GM18907 (cell line): ENCODE measurements at regions not wholly inside any gene's neighbourhood (a gene's known extent, or its start where the extent isn't known, plus 50 kb on each side); places are given as distances from the start of the nearest gene placed in this dataset.
"Not testable (repeated sequence)": the region's sequence is repeated elsewhere in the genome, so short reads cannot be mapped to it uniquely, and the experiment has no call there.

ENCODE experiments used
- ATAC-seq: cut with Tn5 transposase; IDR thresholded peaks from one replicate; pipeline ENCODE4 v1.9.1; 2021; ENCODE audit warnings: mild to moderate bottlenecking, moderate library complexity; ENCODE audit not compliant: unreplicated experiment

DNA sequence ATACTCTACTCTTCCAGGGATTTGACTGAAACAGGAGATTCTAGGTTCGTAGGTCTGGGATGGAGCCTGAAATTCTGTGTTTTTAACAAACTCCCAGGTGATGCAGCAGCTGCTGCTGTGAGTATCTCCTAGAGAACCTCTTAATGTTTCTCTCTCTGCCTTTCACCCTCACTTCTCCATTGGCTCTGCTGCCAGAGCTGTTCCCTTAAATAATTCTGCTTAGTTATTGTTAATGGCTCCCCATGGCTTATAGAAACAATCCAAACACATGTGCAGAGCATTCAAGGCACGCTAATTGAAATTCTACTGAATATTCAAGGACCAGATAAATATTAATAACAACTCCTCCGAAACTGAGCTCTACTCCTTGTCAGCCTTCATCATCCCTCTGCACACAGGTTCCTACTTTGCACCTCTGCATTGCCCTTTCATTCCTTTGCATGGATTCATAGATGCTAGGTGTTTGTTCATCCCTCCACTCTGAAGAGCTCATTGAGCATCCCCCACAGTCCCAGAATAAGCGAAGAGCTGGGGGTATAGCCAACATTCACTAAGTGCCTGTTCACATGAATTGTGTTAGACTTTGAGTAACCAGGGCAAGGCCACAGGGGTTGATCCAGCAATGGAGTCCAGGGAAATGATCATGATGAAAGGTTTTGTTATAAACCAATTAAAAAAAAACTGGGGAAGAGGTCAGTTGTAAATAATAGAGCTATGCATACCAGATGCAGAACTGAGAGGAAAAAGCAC, 488.4 kb upstream of the JAG1 start:
- ATAC-seq = no peak

DNA sequence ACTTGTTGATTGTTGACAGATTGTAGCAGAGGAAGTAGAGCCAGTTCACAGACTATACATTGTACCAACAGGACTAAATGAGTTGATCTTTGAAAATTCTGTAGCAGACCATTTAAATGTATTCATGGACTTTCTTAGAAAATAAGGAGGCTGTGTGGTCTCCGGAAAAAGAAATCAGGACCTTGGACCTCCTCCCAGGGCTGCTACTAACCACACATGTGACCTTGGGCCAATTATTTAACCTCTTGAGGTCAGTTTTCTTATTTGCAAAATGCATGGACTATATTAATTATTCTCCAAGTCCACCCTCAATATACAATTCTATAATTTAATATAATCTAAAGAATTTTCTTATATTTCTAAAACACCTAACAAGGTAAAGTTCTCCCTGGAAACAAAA, 492.0 kb upstream of the JAG1 start:
- no peak for ATAC-seq

DNA sequence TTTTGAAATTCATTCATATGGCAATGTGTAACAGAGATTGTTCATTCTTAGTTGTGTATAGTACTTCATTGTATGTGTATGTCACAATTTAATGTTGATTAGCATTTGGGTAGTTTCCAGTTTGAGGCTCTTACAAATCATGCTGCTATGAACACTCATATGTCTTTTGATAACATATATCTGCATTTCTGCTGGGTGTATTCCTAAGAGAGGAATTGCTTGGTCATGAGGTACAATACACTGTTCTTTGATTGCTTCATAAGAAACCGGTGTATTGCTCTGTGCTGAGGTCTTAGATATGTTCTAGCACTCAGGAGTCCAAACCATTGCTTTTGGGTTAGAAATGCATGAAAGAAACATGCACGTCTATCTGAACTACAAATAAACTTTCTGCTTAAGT, 492.9 kb upstream of the JAG1 start:
- ATAC-seq = no peak

DNA sequence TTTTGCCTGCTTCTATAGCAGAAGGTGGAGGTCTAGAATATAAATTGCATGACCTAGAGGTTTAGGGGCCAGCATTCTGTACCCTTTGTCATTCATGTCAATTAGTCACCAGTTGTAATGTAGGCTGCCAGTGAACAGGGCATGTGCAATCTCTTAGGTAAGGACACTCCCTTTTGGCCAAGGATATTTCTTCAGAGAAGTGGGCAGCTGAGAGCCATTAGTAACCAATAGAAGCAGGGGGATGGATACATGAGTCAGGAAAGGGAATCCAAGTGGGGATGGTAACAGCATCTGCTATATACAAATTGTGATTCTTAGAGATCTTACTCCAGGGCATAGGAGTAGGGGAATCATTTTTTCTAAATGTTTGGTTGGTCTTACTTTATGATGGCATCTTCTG, 494.2 kb upstream of the JAG1 start:
- ATAC-seq = no peak

DNA sequence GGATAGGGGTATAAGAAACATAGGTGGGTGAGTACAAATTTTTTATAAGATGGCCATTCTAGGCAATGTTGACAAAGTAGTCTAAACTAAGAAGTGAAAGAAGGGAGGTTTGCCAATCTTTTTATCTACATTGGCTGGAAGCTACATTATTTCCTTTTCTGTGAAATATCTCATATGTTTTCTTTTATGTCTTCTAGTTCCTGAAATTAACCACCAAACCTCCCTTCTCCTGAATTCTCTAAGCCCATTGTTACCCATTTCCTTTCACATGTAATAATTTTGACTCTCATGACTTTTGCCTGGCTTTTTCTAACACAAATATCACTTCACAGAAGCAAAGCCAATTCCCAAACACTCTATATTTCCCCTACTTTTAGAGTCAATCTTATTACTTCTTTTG, 496.2 kb upstream of the JAG1 start:
- no peak for ATAC-seq

DNA sequence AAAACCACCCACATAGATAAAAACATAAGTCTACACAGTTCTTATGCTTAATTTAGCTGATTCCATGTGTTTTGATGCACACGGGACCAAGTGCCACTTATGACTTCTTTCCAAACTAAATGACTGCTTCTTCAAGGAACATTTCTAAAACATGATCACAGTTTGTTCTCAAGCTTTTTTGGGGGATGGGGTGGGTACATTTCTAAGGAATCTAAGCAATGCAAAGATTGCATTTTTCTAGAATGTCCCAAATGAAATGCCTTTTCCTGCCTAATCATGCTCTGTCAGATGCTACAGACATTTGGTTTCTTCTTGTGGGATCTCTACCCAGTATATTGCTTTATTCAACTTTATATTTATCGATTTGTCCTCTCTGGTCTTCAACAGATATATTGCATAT, 496.8 kb upstream of the JAG1 start:
- ATAC-seq = no peak

DNA sequence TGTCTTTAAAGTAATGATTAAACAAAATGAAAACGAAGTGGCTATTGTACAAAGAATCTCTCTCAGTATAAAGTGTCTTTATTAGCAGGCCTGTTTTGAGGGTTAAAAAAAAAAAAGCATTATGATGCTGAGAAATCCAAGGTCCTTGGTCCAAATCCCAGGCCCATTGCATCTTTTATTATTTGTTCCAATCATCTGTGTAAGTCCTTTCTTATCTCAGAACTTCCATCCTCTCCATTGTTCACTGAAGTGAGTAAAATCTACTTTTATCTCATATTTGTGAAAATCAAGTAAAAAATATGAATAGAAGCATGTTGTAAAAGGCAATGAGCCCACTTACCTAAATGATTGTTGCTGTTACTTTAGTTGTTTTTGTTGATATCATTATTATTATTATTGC, 499.1 kb upstream of the JAG1 start:
- no peak for ATAC-seq

DNA sequence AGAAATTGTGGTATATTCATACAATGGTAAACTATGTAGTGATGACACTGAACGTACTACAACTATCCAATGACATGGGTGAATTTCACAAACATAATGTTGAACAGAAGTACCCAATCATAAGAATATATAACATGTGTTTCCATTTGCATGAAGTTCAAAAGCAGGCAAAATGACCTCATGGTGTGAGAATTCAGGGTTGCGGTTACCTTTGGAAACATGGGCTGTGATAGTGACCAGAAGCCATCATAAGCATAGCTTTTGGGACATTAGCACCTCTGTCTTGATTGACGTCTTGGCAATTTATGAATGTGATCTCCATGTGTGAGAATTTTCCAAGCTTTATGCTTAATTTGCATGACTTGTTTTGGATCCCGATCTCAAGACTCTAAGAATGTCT, 500.1 kb upstream of the JAG1 start:
- ATAC-seq = no peak

DNA sequence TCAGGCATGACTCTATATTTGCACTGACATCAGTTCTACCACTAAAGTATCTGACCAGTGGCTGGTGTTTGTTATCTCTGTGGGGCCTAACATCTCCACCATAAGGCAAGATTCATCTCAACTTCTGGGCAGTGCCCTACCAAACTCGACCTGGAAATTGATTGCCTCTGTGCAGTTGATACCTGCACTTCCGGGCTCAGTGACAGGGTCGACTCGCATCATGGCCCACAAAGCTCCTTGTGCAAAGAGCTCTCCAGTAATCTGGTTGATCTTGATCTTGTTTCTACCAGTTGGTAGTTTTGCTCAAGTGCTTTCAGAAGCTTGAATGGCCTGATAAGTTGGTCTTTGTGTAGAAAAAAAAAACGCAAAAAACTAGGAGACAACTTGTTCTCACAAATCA, 501.1 kb upstream of the JAG1 start:
- no peak for ATAC-seq

DNA sequence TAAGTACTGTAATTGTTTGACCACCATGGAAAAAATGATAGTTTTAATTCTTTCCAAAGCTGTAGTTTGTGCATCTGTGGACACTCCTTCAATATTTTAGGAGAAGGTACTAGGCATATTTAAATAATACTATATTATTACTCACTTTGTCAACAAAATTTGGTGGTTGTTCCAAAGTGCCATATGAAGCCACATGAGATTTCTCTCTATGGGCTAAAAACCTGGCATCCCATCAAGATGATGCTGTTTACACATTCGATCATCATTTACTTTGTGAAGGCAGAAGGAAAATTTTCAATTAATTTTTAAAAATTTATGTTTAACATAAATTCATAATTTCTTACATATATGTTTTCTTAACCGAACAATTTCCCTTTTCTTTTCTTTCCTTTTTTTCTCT, 502.6 kb upstream of the JAG1 start:
- no peak for ATAC-seq

DNA sequence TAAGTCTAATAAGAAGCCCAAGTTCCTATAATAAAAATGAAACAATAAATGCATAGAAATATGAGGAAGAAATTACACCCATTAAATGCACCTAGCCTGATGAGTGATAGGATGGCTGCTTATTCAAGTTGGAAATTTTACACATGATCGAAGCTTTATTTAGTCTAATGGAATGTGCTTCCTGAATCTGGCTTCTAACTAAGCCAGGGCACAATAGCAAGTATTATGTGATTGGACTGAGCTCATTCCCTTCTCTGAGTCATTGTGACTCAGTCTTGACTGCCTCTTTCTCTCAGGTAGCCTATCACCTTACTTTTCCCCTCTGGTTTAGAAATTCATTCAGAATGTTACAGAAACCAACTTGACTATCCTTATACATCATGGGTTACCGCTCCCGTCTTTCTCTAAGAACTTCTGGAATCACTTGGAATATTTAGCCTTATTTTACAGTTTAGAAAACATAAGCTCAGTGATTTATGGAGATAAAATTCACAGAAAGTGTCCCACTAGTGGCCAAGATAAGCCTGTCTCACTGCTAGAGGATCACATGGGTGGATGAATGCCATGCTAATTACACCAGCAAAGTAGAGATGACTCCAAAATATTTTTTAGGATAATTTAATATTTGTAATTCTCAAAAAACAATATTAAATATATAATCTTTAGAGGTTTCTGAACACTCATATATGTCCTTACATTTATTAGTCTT, 505.3 kb upstream of the JAG1 start:
- no peak for ATAC-seq

DNA sequence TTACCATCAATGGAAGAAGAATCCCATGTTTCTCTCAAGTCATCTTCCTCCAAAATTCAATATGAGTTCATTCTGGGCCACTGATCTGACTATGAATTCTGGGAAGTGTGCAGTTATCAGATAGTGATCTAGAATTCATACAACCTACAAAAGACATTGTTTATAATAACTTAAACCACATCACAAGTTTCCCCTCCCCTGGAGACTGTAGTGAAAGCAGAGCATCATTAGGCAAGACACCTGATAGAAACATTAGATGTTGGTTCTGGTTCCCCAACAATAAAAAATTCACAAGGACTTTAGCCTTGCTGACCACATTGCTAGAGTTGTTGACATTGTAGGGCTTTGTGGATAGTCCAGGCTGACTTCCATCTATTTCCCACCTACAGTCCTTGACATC, 506.4 kb upstream of the JAG1 start:
- ATAC-seq = no peak

DNA sequence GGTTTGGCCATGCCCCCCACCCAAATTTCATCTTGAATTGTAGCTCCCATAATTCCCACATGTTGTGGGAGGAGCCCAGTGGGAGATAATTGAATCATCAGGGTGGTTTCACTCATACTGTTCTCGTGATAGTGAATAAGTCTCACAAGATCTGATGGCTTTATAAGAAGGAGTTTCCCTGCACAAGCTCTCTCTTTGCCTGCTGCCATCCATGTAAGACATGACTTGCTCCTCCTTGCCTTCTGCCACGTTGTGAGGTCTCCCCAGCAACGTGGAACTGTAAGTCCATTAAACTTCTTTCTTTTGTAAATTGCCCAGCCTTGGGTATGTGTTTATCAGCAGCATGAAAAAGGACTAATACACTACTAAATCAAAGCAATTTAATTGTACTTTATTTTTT, 507.3 kb upstream of the JAG1 start:
- ATAC-seq = not testable (repeated sequence)

DNA sequence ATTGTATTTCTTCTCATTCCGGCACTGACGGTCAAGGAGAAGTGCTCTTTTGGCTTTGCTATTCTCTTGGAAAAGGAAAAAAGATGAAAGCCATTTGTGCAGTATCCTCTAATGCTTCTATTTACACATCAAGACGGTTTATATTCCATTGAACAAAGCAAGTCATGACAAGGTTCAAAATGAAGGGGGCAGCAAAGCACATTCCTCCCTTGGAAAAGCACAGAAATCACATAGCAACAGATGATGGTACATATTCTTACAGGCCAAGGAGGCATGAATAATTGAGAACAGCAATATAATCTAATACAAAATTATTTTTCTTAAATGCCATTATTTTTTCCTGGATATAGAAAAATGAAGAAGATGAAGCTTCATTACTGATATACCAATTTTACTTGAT, 508.2 kb upstream of the JAG1 start:
- no peak for ATAC-seq

DNA sequence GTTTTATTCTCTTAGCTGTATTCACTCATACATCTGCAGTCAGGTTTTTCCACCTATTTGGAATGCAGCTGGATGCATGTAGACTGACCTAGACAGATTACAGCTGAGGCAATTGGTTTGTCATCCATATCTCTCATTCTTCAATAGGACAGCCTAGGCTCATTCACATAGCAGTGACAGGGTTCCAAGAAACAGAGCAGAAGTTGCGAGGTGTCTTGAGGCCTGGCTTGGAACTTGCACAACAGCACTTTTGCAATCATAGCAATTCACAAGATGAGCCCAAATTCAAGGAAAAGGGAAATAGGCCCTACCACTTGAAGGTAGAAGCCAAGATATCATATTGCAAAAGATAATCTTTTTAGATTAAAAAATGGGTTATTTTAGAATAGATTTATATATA, 508.9 kb upstream of the JAG1 start:
- ATAC-seq = no peak

DNA sequence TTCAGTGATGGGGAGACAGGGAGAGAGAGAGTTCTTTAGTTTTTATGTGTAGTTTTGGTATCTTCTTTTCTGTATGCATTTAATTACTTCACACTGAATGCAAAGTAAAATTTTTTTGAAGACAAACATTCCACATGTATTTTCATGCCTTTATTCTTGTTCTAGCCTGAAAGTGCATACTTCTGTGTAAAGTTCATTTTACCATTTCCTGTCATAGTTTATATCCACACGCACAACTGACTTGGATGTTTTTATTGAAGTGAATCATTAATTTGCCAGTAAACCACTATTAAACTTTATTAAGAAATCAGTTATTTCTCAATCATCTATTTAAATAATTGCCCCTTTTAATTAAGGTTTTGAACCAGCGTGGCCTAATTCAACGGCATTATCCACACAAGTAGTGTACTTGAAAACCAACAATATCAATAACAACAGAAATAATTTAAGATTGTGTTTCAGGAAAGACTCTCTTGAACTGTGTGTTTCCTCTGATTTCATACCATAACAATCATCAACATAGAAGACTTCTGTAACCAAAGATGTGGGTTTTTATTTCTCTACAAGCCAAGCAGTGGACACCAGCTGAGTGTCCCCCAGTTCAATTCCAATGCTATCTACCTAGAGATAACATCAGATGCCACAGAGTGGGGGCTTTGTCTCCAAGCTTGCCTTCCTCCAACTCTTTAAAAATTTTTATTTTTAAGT, 512.7 kb upstream of the JAG1 start:
- ATAC-seq = no peak

DNA sequence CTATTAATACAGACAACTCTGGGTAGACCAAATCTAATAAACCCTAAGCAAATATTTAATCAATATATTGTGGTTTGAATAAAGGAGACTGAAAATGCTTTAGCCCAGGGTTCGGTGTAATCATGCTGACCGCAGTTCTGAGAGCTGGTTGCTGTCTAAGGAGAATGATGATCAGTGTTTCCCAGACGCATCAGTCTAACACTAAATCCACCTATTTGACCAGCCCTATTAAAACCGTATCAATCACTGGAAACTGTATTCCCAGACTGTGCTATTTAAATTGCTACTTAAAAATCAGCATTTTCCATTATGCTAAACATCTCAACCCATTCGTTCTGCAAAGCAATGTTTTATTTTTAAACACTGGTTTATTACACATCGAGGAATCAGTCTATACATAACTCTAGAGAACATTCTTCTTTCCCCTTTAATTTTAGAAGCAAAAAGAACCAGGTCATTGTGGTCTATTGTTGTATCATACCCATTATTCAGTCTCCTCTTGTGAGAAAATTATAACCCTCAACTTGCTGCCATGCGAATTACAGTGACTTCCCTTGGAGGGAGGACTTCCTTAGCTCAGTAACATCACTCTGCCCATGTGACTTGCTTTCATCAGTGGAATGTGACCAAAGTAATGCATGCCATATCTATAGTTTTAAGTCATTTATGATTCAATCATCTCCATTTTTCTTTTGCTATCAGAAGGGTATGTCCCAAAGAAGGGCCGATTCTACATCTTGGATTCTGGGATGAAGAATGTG, 515.2 kb upstream of the JAG1 start:
- no peak for ATAC-seq

DNA sequence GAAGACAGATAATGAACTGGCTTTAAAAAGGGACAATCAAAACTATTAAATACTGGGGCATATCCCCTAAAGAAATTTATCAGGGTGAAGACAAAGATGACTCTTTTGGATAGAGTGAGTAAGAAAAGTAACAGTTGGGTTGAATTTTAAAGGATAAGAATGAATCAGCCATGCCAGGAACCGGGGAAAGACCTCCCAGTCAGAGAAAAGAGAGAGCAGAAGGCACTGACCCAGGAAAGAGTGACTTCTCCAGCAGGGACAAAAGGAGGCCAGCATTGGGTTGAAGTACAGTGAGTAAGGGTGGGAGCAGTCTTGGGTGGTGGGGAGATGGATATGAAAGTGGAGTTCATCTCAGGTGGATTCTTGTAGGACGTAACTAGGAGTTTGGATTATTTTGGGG, 516.9 kb upstream of the JAG1 start:
- ATAC-seq = no peak

DNA sequence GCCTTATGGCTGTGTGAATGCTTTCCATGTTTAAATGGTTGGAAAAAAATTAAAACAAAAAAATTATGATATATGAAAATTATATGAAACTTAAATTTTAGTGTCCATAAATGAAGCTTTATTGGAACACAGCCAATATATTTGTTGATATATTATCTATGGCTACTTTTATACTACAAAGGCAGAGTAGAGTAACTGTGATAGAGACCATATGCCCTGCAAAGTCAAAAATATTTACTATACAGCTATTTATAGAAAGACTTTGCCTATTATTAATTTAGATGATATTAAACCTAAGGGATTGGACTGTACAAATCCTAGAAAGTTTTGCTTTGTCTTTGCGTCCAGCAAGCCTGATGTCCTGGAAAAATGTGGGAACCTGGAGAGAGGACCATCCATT, 518.3 kb upstream of the JAG1 start:
- ATAC-seq = no peak

DNA sequence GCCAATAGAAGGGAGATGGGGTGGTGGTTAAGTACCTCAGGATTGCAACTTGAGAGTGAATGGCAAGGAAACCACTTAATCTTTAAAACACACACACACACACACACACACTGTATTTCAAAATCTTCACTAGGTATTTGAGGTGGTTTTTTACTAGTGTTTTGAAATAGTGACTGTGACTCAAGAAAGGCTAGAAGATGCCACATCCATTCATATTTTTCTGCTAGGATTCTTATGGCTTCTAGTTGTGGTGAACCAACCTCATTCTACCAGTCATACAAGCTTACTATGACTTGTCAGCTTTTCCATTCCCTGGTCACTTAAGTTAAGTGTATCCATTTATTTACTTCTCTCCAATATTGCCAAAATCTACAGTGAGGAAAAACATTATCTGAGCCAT, 519.4 kb upstream of the JAG1 start:
- ATAC-seq = no peak

DNA sequence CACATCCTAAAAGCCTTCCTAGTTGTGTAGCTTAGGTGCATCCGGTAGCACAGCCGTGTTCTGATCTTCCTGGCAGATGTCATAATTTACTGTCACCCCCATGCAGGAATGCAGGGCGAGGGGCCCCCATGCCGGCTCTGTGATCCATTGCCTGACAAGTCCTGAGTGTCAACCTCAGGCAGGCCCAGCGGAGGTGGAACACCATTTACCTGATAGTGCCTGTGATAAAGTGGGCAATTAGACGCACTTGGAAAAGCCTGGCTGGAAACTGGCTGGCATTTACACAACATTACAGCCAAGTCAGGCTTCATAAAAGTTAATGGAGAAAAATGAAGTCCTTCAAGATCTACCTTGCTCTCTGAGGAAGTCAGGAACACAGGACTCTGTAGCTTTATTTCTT, 521.4 kb upstream of the JAG1 start:
- ATAC-seq = no peak
